CD4-positive, alpha-beta memory T cell (primary cell): ENCODE measurements at regions not wholly inside any gene's neighbourhood (a gene's known extent, or its start where the extent isn't known, plus 50 kb on each side); places are given as distances from the start of the nearest gene placed in this dataset.

ENCODE experiments used
- CTCF ChIA-PET: fragments of 350-600 bp; sonication (Branson Sonifier 250); formaldehyde crosslinking; loops from one replicate; lab custom pipeline; 2021; ENCODE audit warnings: inconsistent platforms; ENCODE audit not compliant: partially characterized antibody; lab: Charles Lee
- POLR2A ChIA-PET: fragments of 350-600 bp; sonication (Branson Sonifier 250); formaldehyde crosslinking; loops from one replicate; lab custom pipeline; 2021; ENCODE audit not compliant: partially characterized antibody; lab: Charles Lee
- DNase-seq, 5 donors: peaks; one replicate each; pipeline versions ENCODE4 v3.0.0 to v3.0.0-alpha.2; 2020 to 2022; ENCODE audit warnings: mixed read lengths in 1 of 5
- H3K27ac ChIP-seq: one replicate; pipeline ENCODE4 v1.7.0; 2013; ENCODE audit warnings: low read depth, low read length
- H3K27me3 ChIP-seq: 2 replicates; pipeline ENCODE4 v1.7.0; 2013; ENCODE audit warnings: mild to moderate bottlenecking, low read length, moderate library complexity; ENCODE audit not compliant: insufficient read depth
- H3K36me3 ChIP-seq: 2 replicates; pipeline ENCODE4 v1.7.0; 2013; ENCODE audit warnings: mild to moderate bottlenecking, low read length, moderate library complexity; ENCODE audit not compliant: insufficient read depth
- H3K4me1 ChIP-seq: 2 replicates; pipeline ENCODE4 v1.7.0; 2013; ENCODE audit warnings: mild to moderate bottlenecking, low read length, moderate library complexity; ENCODE audit not compliant: insufficient read depth
- H3K4me3 ChIP-seq, 2 donors: one replicate each; pipeline ENCODE4 v1.7.0; 2013; ENCODE audit warnings: low read length in 2 of 2, mild to moderate bottlenecking in 1 of 2
- H3K9me3 ChIP-seq, 2 donors: one replicate each; pipeline ENCODE4 v1.7.0; 2013; ENCODE audit warnings: low read length in 2 of 2, control low read depth in 1 of 2; ENCODE audit not compliant: control insufficient read depth in 1 of 2
- H3K27ac Mint-ChIP-seq, 7 donors: one replicate each; pipeline ENCODE4 v1.8.0; 2020 to 2021; ENCODE audit warnings: mixed read lengths in 7 of 7, mild to moderate bottlenecking in 6 of 7, inconsistent platforms in 3 of 7, moderate library complexity in 3 of 7
- H3K27me3 Mint-ChIP-seq, 2 donors: one replicate each; pipeline ENCODE4 v1.8.0; 2020 to 2021; ENCODE audit warnings: mixed read lengths in 2 of 2
- H3K36me3 Mint-ChIP-seq, 2 donors: one replicate each; pipeline ENCODE4 v1.8.0; 2020 to 2021; ENCODE audit warnings: mixed read lengths in 2 of 2, inconsistent platforms in 1 of 2, mild to moderate bottlenecking in 1 of 2
- H3K4me1 Mint-ChIP-seq, 4 donors: one replicate each; pipeline ENCODE4 v1.8.0; 2020 to 2021; ENCODE audit warnings: mixed read lengths in 4 of 4, mild to moderate bottlenecking in 1 of 4
- H3K4me3 Mint-ChIP-seq, 8 donors: one replicate each; pipeline ENCODE4 v1.8.0; 2020 to 2021; ENCODE audit warnings: mixed read lengths in 8 of 8, mild to moderate bottlenecking in 7 of 8, moderate library complexity in 6 of 8, inconsistent platforms in 3 of 8
- H3K9me3 Mint-ChIP-seq, 8 donors: one replicate each; pipeline ENCODE4 v1.8.0; 2020 to 2021; ENCODE audit warnings: mixed read lengths in 8 of 8, mild to moderate bottlenecking in 5 of 8, inconsistent platforms in 3 of 8, moderate library complexity in 1 of 8
- intact Hi-C: fragments of 100-400 bp; cut with micrococcal nuclease; formaldehyde crosslinking; loops from one replicate; pipeline ENCODE4 v1.15.1; 2023

- Mint-ChIP-seq H3K4me1 (peaks cover 0 to 7% (median 5%) of the 10 kb centered on the region in 4 donors), H3K27me3 (no peaks in the 10 kb centered on the region), H3K4me3 (no peak overlapping the region), H3K36me3 (no peaks in the 10 kb centered on the region), H3K27ac (no peak overlapping the region), H3K9me3 (peaks cover 0 to 8% (median 3%) of the 10 kb centered on the region in 8 donors)
- CTCF ChIA-PET: no interaction called here
- Histone ChIP-seq H3K4me1 (no peaks in the 10 kb centered on the region), H3K9me3 (no peaks in the 10 kb centered on the region), H3K27ac (no peak overlapping the region), H3K27me3 (no peaks in the 10 kb centered on the region), H3K4me3 (no peak overlapping the region), H3K36me3 (no peaks in the 10 kb centered on the region)
- no peak for DNase-seq
- POLR2A ChIA-PET: no interaction called here
- intact Hi-C loops: no loop called here
Measured at GRCh38 chr21:26403321-26403720, 169.8 kb downstream of the CYYR1 start.

GRCh38 chr21:26397545-26397944 lies 175.5 kb downstream of the CYYR1 start:
- H3K9me3 Mint-ChIP-seq: peaks cover 0 to 8% (median 3%) of the 10 kb centered on the region in 8 donors
- H3K27me3 Mint-ChIP-seq: no peaks in the 10 kb centered on the region
- no peak for DNase-seq
- no peaks in the 10 kb centered on the region for H3K4me1 ChIP-seq
- CTCF ChIA-PET: no interaction called here
- no peak overlapping the region for H3K4me3 Mint-ChIP-seq
- no peaks in the 10 kb centered on the region for H3K36me3 Mint-ChIP-seq
- POLR2A ChIA-PET: no interaction called here
- no peaks in the 10 kb centered on the region for H3K36me3 ChIP-seq
- no peak overlapping the region for H3K27ac Mint-ChIP-seq
- intact Hi-C loops: no loop called here
- no peak overlapping the region for H3K4me3 ChIP-seq
- no peaks in the 10 kb centered on the region for H3K4me1 Mint-ChIP-seq
- H3K9me3 ChIP-seq: no peaks in the 10 kb centered on the region
- no peak overlapping the region for H3K27ac ChIP-seq
- no peaks in the 10 kb centered on the region for H3K27me3 ChIP-seq

GRCh38 chr21:26394341-26394740 lies 178.7 kb downstream of the CYYR1 start:
- Histone ChIP-seq H3K27me3 (no peaks in the 10 kb centered on the region), H3K36me3 (no peaks in the 10 kb centered on the region), H3K4me3 (no peak overlapping the region), H3K27ac (no peak overlapping the region), H3K4me1 (no peaks in the 10 kb centered on the region), H3K9me3 (no peaks in the 10 kb centered on the region)
- POLR2A ChIA-PET: no interaction called here
- CTCF ChIA-PET: no interaction called here
- H3K27me3 Mint-ChIP-seq: no peaks in the 10 kb centered on the region
- DNase-seq: no peak
- H3K4me1 Mint-ChIP-seq: no peaks in the 10 kb centered on the region
- intact Hi-C loops: no loop called here
- no peak overlapping the region for H3K4me3 Mint-ChIP-seq
- H3K9me3 Mint-ChIP-seq: peaks cover 0 to 5% (median 0%) of the 10 kb centered on the region in 8 donors
- H3K36me3 Mint-ChIP-seq: no peaks in the 10 kb centered on the region
- H3K27ac Mint-ChIP-seq: no peak overlapping the region

GRCh38 chr21:26391166-26391565 lies 181.9 kb downstream of the CYYR1 start:
- peaks cover 0 to 4% (median 0%) of the 10 kb centered on the region in 8 donors for H3K9me3 Mint-ChIP-seq
- H3K27me3 Mint-ChIP-seq: no peaks in the 10 kb centered on the region
- H3K4me3 Mint-ChIP-seq: no peak overlapping the region
- no peak overlapping the region for H3K4me3 ChIP-seq
- no peak for DNase-seq
- intact Hi-C loops: no loop called here
- H3K9me3 ChIP-seq: no peaks in the 10 kb centered on the region
- H3K36me3 ChIP-seq: no peaks in the 10 kb centered on the region
- ChIA-PET CTCF (no interaction called here), POLR2A (no interaction called here)
- no peak overlapping the region for H3K27ac Mint-ChIP-seq
- no peaks in the 10 kb centered on the region for H3K4me1 Mint-ChIP-seq
- H3K27ac ChIP-seq: no peak overlapping the region
- no peaks in the 10 kb centered on the region for H3K36me3 Mint-ChIP-seq
- no peaks in the 10 kb centered on the region for H3K4me1 ChIP-seq
- H3K27me3 ChIP-seq: no peaks in the 10 kb centered on the region

GRCh38 chr21:26389971-26390641 lies 183.0 kb downstream of the CYYR1 start:
- Mint-ChIP-seq H3K4me3 (no peak overlapping the region), H3K36me3 (no peaks in the 10 kb centered on the region), H3K9me3 (peaks cover 0 to 4% (median 0%) of the 10 kb centered on the region in 8 donors), H3K4me1 (no peaks in the 10 kb centered on the region), H3K27ac (no peak overlapping the region), H3K27me3 (no peaks in the 10 kb centered on the region)
- Histone ChIP-seq H3K4me1 (no peaks in the 10 kb centered on the region), H3K4me3 (no peak overlapping the region), H3K36me3 (no peaks in the 10 kb centered on the region), H3K27me3 (no peaks in the 10 kb centered on the region), H3K9me3 (no peaks in the 10 kb centered on the region), H3K27ac (no peak overlapping the region)
- DNase-seq: no peak
- CTCF ChIA-PET: no interaction called here
- POLR2A ChIA-PET: no interaction called here
- intact Hi-C loops: no loop called here

GRCh38 chr21:26388731-26389231 lies 184.3 kb downstream of the CYYR1 start:
- Histone ChIP-seq H3K4me1 (no peaks in the 10 kb centered on the region), H3K27ac (no peak overlapping the region), H3K9me3 (no peaks in the 10 kb centered on the region), H3K4me3 (no peak overlapping the region), H3K36me3 (no peaks in the 10 kb centered on the region), H3K27me3 (no peaks in the 10 kb centered on the region)
- Mint-ChIP-seq H3K4me3 (no peak overlapping the region), H3K9me3 (peaks cover 0 to 2% (median 0%) of the 10 kb centered on the region in 8 donors), H3K27me3 (peaks cover 0 to 1% of the 10 kb centered on the region in 2 donors), H3K27ac (no peak overlapping the region), H3K36me3 (no peaks in the 10 kb centered on the region), H3K4me1 (no peaks in the 10 kb centered on the region)
- ChIA-PET CTCF (no interaction called here), POLR2A (no interaction called here)
- intact Hi-C loops: no loop called here
- no peak for DNase-seq

- Mint-ChIP-seq H3K4me3 (no peak overlapping the region), H3K4me1 (no peaks in the 10 kb centered on the region), H3K9me3 (peaks cover 0 to 3% (median 0%) of the 10 kb centered on the region in 8 donors), H3K27ac (no peak overlapping the region), H3K36me3 (no peaks in the 10 kb centered on the region), H3K27me3 (peaks cover 0 to 1% of the 10 kb centered on the region in 2 donors)
- no peak for DNase-seq
- POLR2A ChIA-PET: no interaction called here
- H3K4me3 ChIP-seq: no peak overlapping the region
- intact Hi-C loops: no loop called here
- H3K9me3 ChIP-seq: no peaks in the 10 kb centered on the region
- no peaks in the 10 kb centered on the region for H3K36me3 ChIP-seq
- H3K4me1 ChIP-seq: no peaks in the 10 kb centered on the region
- H3K27me3 ChIP-seq: no peaks in the 10 kb centered on the region
- no peak overlapping the region for H3K27ac ChIP-seq
- CTCF ChIA-PET: no interaction called here
Measured at GRCh38 chr21:26385721-26386120, 187.4 kb downstream of the CYYR1 start.
